ENCODE measurements at regions not wholly inside any gene's neighbourhood (a gene's known extent, or its start where the extent isn't known, plus 50 kb on each side); places are given as distances from the start of the nearest gene placed in this dataset.
A peak's percentile ranks its signal among the peaks of the same experiment; 100 is the strongest.

DNA sequence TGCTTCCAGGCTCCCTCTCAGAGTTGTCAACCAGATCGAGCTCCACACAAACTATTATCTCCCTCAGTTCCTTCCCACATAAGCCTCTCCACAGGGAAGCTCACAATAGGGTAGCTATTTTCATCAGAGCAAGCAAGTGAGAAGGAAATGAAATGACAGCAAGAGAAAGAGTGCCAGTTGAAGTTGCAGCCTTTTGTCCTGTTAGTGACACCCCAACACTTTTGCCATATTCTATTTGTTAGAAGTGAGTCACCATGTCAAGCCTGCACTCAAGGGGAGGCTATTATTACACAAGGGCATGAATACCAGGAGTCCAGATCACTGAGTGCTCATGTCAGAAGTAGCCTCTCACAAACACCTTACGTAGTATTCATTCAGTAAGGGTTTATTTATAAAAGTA, 266.3 kb upstream of the NOCT start:
- no peaks in the 10 kb centered on the region for H3K36me3 ChIP-seq
- WGBS, 2 donors = 32 to 45% methylated on average over 2 of the region's 2 CpGs
- intact Hi-C loops (cut with DNase I) = no loop called here
- H3K4me3 ChIP-seq = no peak overlapping the region
- peaks cover 0 to 45% (median 5%) of the 10 kb centered on the region in 11 donors for H3K9me3 ChIP-seq
- no peaks in the 10 kb centered on the region for H3K4me1 ChIP-seq
- peak in 1 of 2 donors; percentile 8 for DNase-seq
- ATAC-seq = peak in 7 of 8 donors; percentile 55 to 95 (median 76)
- TF ChIP-seq, protein P1, sequence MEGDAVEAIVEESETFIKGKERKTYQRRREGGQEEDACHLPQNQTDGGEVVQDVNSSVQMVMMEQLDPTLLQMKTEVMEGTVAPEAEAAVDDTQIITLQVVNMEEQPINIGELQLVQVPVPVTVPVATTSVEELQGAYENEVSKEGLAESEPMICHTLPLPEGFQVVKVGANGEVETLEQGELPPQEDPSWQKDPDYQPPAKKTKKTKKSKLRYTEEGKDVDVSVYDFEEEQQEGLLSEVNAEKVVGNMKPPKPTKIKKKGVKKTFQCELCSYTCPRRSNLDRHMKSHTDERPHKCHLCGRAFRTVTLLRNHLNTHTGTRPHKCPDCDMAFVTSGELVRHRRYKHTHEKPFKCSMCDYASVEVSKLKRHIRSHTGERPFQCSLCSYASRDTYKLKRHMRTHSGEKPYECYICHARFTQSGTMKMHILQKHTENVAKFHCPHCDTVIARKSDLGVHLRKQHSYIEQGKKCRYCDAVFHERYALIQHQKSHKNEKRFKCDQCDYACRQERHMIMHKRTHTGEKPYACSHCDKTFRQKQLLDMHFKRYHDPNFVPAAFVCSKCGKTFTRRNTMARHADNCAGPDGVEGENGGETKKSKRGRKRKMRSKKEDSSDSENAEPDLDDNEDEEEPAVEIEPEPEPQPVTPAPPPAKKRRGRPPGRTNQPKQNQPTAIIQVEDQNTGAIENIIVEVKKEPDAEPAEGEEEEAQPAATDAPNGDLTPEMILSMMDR (IDR thresholded peaks at IDR 0.05) = no peak
- H3K27me3 ChIP-seq = no peaks in the 10 kb centered on the region
- H3K27ac ChIP-seq = peak overlapping the region in 2 of 10 donors; percentile 5 to 8

DNA sequence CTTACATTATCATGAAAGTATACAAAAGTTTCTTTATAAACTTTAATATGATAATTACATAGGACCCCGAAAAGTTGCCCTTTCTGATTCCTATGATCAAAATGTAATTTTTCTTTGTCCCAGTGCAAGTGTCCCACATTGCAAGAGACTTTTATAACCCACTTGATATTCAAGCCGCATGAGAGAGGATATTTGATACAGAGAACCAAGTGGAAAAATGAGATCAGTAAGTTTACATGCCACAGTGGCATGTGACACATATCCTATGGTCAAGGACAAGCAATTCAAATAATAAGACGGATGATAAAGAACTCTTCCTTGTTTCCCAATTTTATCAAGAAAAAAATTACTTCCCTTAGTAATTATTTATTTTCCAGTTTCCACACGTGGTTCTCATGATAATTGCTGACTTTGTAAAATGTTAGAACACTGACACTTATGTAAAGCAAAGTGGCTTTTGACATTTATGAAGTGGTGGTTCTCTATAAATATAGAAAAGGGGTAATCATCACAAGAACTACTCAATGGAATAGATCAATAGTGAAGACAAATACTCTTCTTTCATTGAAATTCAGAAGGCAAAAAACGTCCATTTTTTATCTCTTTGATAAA, 273.7 kb upstream of the NOCT start:
- H3K4me3 ChIP-seq = no peak overlapping the region
- no peaks in the 10 kb centered on the region for H3K4me1 ChIP-seq
- no peak for DNase-seq
- no peak overlapping the region for H3K27ac ChIP-seq
- 42 to 44% methylated on average over 5 of the region's 5 CpGs for WGBS, 2 donors
- peaks cover 0 to 7% (median 0%) of the 10 kb centered on the region in 11 donors for H3K9me3 ChIP-seq
- no peaks in the 10 kb centered on the region for H3K27me3 ChIP-seq
- intact Hi-C loops (cut with DNase I) = no loop called here
- no peak for ATAC-seq
- H3K36me3 ChIP-seq = no peaks in the 10 kb centered on the region
- TF ChIP-seq, protein P1 (IDR thresholded peaks at IDR 0.05) = no peak

DNA sequence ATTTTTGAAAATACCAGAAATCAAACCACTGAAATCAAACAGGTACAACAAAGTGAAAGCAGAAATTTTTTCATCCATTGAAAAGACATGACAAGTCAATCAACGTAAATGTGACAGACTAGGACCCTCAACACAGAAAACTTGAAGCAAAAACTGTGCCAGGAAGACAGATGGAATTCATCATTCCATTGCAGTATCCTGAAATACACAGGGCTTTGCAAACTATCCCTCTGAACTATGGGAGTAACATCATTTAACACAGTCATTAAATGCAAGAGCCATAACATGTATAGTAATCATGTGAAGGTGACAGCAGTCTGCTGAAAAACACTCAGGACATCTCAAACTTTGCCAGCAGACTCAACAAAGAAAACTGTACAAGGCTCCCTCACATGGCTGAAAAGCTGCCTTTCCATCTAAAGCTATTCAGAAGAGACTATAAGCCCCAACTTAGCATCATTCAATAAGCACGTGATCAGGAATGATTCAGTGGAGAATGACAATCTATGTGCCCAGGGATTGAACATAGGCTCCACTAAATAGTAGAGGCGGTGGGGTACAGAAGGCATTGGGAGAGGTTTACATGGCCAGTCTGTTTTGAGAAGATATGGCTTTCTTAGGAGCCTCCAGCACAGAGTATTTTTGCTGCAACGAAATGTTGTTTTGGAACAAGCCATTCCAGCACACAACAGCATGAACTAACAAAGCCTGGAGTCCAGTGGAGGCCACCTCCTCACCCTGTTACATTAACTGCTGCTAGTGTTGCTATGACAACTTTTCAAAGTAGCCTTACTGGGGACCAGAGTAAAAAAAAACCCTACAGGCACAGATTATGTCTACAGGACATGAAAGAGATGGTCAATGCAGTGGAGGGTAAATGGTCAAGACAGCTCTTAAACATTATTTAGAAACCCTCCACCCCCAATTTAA, 274.5 kb upstream of the NOCT start:
- peaks cover 0 to 7% (median 0%) of the 10 kb centered on the region in 11 donors for H3K9me3 ChIP-seq
- TF ChIP-seq, protein P1 (IDR thresholded peaks at IDR 0.05) = no peak
- no peak overlapping the region for H3K27ac ChIP-seq
- intact Hi-C loops (cut with DNase I) = no loop called here
- H3K27me3 ChIP-seq = no peaks in the 10 kb centered on the region
- H3K36me3 ChIP-seq = no peaks in the 10 kb centered on the region
- DNase-seq (no peak), ATAC-seq (no peak)
- H3K4me3 ChIP-seq = no peak overlapping the region
- 79 to 82% methylated on average over 4 of the region's 4 CpGs for WGBS, 2 donors
- peaks cover 0 to 2% (median 0%) of the 10 kb centered on the region in 9 donors for H3K4me1 ChIP-seq

DNA sequence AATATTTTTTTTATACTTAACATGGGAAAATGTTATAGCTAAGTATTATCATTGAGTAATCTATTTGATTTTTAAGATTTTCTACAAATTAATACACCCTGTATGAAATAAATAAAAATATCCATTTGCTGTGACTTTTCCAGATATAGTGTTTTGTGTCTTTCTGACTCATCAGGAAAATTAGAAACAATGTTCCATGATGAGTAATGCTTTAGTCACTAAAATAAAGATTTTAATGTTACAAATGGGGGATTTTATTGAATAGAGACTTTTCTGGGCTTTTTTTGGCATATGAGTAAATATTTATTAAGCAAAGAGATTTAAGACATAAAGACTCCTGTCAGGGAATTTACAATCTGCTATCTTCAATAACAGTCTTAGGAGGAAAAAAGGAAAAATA, 279.2 kb upstream of the NOCT start:
- ATAC-seq = no peak
- no peak for DNase-seq
- H3K4me3 ChIP-seq = no peak overlapping the region
- no peaks in the 10 kb centered on the region for H3K36me3 ChIP-seq
- intact Hi-C loops (cut with DNase I) = no loop called here
- H3K4me1 ChIP-seq = peaks cover 0 to 17% (median 0%) of the 10 kb centered on the region in 9 donors
- H3K27me3 ChIP-seq = no peaks in the 10 kb centered on the region
- TF ChIP-seq, protein P1 (IDR thresholded peaks at IDR 0.05) = no peak
- no peak overlapping the region for H3K27ac ChIP-seq
- no peaks in the 10 kb centered on the region for H3K9me3 ChIP-seq

All from heart right ventricle (tissue), 16 donors.